Stimulated activated naive CD8-positive, alpha-beta T cell treated with anti-CD3 and anti-CD28 coated beads, Interleukin-15, Interleukin-2, amounts not matched to agents 100 U/mL and 50 U/mL, for 24 hours (primary cell): ENCODE measurements at regions not wholly inside any gene's neighbourhood (a gene's known extent, or its start where the extent isn't known, plus 50 kb on each side); places are given as distances from the start of the nearest gene placed in this dataset.

Experiments used
- ATAC-seq: fragments of 150-1000 bp; cut with Tn5 transposase; one replicate; pipeline ENCODE4 v1.10.0; 2021
- DNase-seq: peaks from one replicate; pipeline ENCODE4 v3.0.0; 2021

GRCh38 chr5:4229414-4230292 lies 634.0 kb downstream of the IRX1 start:
- no peak for ATAC-seq
- DNase-seq, result no peak

GRCh38 chr5:4230471-4230785 lies 634.8 kb downstream of the IRX1 start:
- no peak for ATAC-seq

DNA sequence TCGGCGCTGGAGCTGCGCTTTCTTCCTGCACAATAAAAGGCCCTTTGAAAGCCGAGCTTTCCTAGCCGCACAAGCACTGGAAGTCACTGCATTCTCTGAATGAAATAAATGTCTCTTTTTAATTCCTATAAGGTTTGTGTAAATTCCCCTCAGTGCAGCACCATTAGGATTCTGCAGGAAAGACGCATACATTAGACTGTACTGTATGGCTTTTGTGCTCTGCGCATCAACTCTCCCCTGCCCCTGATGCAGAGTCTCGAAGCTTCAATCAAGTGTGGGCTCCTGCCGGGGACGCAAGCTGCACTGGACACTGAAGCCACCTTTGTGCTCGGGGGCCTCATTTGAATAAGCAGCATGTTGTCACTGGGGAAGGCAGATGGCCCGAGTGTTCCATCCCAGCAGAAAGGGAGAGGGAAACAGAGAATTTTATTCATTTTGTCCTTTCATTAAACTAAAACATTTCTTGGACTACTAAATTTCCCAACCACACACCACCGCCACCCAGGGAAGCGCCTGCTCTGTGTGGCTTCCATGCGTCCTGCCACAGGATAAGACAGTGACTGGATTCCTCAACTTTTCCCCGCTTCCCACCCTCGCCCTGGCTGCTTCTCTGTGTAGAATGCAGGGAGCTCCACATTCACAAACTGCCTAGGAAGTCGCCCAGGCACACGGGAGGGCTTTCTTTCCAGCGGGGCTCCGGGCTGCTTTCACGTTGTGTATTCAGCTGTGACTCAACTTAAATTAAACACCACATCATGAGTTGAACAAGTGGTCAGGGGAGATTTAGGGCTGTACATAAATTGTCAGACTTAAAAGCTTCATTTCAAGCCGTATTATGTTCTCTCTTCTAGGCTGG lies 635.4 kb downstream of the IRX1 start:
- DNase-seq, result no peak
- ATAC-seq, result no peak

More at GRCh38 chr5:4230471-4230785, 634.8 kb downstream of the IRX1 start:
- no peak for DNase-seq

- DNase-seq (no peak), ATAC-seq (no peak)
Observed at GRCh38 chr5:4232084-4232483, 636.5 kb downstream of the IRX1 start.

DNA sequence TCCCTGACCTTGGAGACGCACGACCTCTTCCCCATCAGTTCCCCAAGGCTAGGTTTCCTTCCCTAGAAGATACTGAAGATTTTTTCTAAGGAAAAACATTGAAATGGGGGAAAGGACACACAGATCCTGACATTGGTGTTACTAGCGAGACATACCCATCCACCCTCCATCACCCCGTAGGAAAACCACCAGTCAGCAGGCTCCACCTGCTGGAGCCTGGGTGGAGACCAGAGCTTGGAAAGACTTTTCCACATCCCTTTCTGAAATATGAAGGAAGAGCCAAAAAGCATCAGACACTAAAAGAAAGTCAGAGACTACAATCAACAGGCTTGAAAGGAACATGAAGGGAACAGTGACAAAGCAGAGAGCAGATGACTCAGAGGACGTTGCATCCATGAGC lies 638.0 kb downstream of the IRX1 start:
- DNase-seq, result no peak
- ATAC-seq, result no peak

DNA sequence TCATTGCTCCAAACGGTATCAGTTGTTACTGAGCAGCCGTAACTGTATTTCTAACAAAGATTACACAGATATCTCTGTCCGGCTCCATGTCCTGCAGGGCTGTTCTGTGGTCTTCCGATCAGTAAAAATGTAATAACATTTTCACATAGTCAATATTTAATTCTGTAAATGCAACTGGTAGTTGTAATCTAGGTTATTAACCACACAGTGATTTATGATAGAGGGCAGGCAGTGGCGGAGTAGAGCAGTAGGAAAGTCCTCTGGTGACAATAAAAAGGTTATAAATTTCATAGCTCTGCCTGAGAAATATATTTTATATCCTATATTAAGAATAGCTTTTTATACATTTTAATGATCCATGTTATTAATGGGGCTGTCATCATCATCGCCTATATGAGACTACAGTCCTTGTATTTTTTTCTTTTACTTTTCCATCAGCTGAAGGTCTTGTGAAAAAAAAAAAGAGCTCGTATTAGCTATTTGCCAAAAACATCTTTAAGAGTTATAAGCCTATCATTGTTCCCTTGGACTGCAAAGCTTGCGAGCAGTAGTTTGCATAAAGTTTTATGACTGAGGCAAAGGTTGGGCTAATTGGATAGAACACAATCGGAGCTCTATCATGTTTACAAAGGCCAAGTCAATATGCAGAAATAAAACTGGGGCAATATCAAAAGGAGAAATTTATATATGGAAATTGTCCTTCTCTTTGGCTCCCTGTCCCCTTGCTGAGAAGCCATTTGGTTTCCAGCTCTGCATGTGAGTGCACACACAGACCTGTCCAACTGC lies 648.0 kb downstream of the IRX1 start:
- DNase-seq (no peak), ATAC-seq (no peak)

GRCh38 chr5:4244306-4244705 lies 648.7 kb downstream of the IRX1 start:
- DNase-seq, result no peak

DNA sequence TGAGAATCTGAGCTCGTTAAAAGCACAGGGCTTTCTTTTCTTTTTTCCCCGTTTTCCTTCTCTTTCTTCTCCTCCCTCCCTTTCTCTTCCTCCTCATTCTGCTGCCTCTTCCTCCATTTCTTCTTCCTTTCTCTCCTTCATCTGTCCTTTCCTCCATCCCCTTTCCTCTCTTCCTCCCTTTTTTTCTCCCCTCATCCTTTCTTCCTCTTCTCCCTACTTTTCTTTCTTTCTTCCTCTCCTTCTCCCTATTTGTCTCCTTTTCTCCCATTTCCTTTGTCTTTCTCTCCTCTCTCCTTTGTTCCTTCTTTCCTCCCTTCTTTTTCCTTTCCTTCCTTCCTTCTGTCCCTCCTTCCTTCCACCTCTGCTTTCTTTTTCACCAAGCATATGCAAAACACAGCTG lies 649.4 kb downstream of the IRX1 start:
- no peak for ATAC-seq
- no peak for DNase-seq

More at GRCh38 chr5:4244306-4244705, 648.7 kb downstream of the IRX1 start:
- no peak for ATAC-seq

DNA sequence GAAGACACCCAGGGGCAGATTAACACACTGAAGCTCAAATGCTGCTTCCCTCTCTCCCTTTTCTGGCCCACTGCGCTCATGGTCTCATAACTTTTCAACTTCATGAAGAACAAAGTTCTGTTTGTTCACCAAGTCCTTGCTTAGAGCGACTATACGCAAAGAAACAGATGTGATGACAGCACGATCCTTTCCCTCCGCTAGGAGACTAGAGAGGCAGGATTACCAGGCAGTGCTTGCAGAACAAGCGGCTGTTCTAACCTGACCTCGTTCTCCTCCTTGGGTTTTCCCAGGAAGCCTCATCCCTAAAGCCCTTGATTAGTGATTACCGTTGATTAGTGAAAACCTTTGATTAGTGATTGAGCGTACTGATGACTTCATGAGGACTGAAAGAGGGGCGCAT lies 649.9 kb downstream of the IRX1 start:
- no peak for DNase-seq
- no peak for ATAC-seq

- ATAC-seq (no peak), DNase-seq (no peak)
Observed at GRCh38 chr5:4246447-4246846, 650.8 kb downstream of the IRX1 start.

DNA sequence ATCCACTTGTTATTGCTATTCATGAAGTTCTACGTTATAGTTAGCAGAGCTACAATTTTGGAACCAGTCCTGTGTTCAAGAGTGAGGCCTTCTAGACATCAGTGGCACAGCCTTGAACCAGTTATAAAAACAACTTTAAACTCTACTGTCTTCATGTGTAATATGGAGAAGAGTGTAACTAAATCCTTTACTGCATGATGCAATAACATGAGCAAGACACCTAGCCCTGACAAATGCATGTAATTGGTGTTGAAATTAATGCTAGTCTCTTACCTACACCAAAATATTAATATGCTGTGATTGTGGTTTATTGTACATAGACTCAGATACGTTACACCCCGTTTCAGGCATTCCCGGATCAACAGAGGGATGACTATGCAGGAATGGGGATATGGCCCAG lies 654.6 kb downstream of the IRX1 start:
- ATAC-seq, result no peak

DNA sequence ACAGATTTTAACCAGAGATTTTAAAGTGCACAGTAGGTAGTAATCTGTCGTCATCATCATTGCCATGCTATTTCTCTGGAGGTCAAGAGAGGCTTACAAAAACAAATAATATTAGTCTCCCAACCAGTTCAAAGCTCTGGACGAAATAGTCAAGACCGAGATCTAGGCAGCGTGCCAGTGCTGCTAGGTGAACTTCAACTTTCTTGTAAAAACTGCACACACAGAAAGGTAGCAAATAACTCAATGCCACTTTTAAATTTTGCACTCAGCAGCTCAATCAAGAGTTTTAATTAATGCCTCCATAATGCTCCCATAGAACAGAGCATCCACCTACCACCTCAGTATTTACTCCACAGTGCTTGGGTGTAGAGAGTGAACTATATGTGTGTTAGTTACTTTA lies 656.8 kb downstream of the IRX1 start:
- no peak for ATAC-seq
- DNase-seq, result no peak

More for the DNA sequence above, 654.6 kb downstream of the IRX1 start:
- DNase-seq, result no peak

- no peak for ATAC-seq
- no peak for DNase-seq
Observed at GRCh38 chr5:4254736-4255135, 659.1 kb downstream of the IRX1 start.

- ATAC-seq (no peak), DNase-seq (no peak)
Observed at GRCh38 chr5:4255441-4255840, 659.8 kb downstream of the IRX1 start.

DNA sequence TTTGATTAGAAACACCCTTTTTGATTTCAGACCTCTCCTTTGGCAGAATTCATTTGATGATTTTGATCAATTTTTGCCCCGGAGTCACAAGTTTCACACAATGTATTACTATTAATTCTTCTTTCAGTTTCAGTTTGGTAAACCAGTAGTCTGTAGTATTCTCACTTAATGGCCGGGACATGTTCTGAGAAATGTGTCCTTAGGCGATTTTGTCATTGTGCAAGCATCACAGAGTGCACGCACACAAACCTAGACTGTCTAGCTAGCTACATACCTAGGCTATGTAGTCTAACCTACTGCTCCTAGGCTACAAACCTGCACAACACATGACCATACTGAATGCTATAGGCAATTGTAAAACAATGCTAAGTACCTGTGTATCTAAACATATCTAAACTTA lies 662.5 kb downstream of the IRX1 start:
- DNase-seq, result no peak
- no peak for ATAC-seq

GRCh38 chr5:4271193-4271592 lies 675.6 kb downstream of the IRX1 start:
- ATAC-seq (no peak), DNase-seq (no peak)

- DNase-seq, result no peak
- no peak for ATAC-seq
Observed at GRCh38 chr5:4275232-4275631, 679.6 kb downstream of the IRX1 start.

- no peak for DNase-seq
- ATAC-seq, result no peak
Observed at GRCh38 chr5:4294878-4295277, 699.2 kb downstream of the IRX1 start.

DNA sequence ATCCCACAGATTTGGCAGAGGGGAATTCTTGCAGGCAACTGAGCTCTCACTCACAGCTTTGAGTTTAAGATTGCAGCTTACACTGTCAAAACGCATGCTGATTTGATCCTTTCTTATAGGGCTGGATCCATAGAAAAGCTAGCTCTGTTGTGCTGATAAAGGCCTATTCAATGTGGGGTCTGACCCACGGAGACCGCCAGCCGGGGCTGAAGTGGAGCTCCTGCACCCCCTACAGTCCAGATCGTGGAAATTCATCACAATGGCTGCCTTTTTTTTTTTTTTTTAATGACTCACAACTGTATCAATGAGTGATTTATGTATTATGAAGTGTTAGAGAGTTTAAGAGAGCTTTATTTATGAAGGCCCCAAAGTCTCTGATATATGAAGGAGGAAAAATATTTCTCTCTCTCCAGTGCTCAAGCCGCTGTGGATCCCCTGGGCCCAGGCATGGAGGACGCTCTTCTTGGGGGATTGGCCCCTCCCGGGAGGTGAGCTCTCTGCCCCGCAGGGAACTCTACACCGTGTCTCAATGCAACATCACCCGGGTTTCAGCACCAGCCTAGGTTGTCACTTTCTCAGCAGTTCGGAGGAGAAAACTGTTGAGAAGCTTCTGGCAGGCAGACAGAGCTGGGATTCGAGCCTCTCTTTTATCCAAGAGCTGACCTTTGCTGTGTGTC lies 700.2 kb downstream of the IRX1 start:
- no peak for ATAC-seq
- DNase-seq, result no peak

GRCh38 chr5:4306057-4306456 lies 710.4 kb downstream of the IRX1 start:
- no peak for ATAC-seq
- no peak for DNase-seq

DNA sequence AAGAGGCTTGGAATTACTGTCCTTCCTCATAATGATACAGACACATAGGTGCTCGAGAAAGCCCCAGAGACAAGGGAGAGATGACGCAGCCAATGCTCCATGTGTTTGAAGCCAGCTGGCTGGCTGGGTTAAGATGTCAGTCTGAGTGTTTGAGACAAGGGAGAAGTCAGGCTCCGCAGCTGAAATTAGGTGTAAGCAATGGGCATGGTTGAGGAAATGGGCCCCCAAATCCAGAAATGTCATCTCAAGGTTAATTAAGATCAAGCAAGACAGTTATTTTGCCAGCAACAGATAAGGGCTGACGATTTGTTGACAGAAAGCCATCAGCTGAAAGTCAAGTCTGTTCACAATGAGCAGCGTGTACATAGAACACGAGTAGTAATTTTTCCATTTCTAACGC lies 713.4 kb downstream of the IRX1 start:
- DNase-seq (no peak), ATAC-seq (no peak)

- no peak for DNase-seq
- ATAC-seq, result no peak
Observed at GRCh38 chr5:4313138-4313537, 717.5 kb downstream of the IRX1 start.
